Activated CD8-positive, alpha-beta memory T cell treated with anti-CD3 and anti-CD28 coated beads, Interleukin-2, amount 10 ng/mL, durations not matched to agents 7 days and 5 days (primary cell): ENCODE measurements at regions not wholly inside any gene's neighbourhood (a gene's known extent, or its start where the extent isn't known, plus 50 kb on each side); places are given as distances from the start of the nearest gene placed in this dataset.
A peak's percentile ranks its signal among the peaks of the same experiment; 100 is the strongest.
"Not testable (repeated sequence)": the region's sequence is repeated elsewhere in the genome, so short reads cannot be mapped to it uniquely, and the experiment has no call there.

Experiments used
- ATAC-seq: fragments of 150-1000 bp; cut with Tn5 transposase; one replicate; pipeline ENCODE4 v1.10.0; 2021; ENCODE audit warnings: moderate library complexity
- CTCF ChIA-PET: fragments of 350-600 bp; sonication (Branson Sonifier 250); formaldehyde crosslinking; loops from one replicate; lab custom pipeline; 2021; ENCODE audit warnings: antibody characterized with exemption; lab: Charles Lee
- DNase-seq: peaks from one replicate; pipeline ENCODE4 v3.0.0-alpha.2; 2020
- H3K27ac Mint-ChIP-seq: one replicate; pipeline ENCODE4 v1.8.0; 2021; ENCODE audit warnings: mild to moderate bottlenecking, mixed read lengths
- H3K27me3 Mint-ChIP-seq: one replicate; pipeline ENCODE4 v1.8.0; 2021; ENCODE audit warnings: mixed read lengths
- H3K36me3 Mint-ChIP-seq: one replicate; pipeline ENCODE4 v1.8.0; 2021; ENCODE audit warnings: mild to moderate bottlenecking, mixed read lengths
- H3K4me1 Mint-ChIP-seq: one replicate; pipeline ENCODE4 v1.8.0; 2021; ENCODE audit warnings: mixed read lengths
- H3K4me3 Mint-ChIP-seq: one replicate; pipeline ENCODE4 v1.8.0; 2021; ENCODE audit warnings: mild to moderate bottlenecking, moderate library complexity, mixed read lengths
- H3K9me3 Mint-ChIP-seq: one replicate; pipeline ENCODE4 v1.8.0; 2022; ENCODE audit warnings: low read depth, mixed read lengths

GRCh38 chr15:99451484-99451883 is 114.3 kb upstream of the MEF2A start:
- Mint-ChIP-seq H3K36me3 (no peaks in the 10 kb centered on the region), H3K27ac (no peak overlapping the region), H3K4me1 (peaks cover 34% of the 10 kb centered on the region), H3K4me3 (no peak overlapping the region), H3K27me3 (peaks cover 20% of the 10 kb centered on the region), H3K9me3 (no peaks in the 10 kb centered on the region)
- CTCF ChIA-PET = no interaction called here
- no peak for ATAC-seq
- DNase-seq = peak; percentile 36

- Mint-ChIP-seq H3K4me1 (peaks cover 34% of the 10 kb centered on the region), H3K36me3 (no peaks in the 10 kb centered on the region), H3K4me3 (no peak overlapping the region), H3K27me3 (peaks cover 19% of the 10 kb centered on the region), H3K9me3 (no peaks in the 10 kb centered on the region), H3K27ac (no peak overlapping the region)
- no peak for ATAC-seq
- CTCF ChIA-PET = no interaction called here
- no peak for DNase-seq
These were observed 113.8 kb upstream of the MEF2A start for GRCh38 chr15:99452010-99452409.

- no peak overlapping the region for H3K27ac Mint-ChIP-seq
- DNase-seq (peak; percentile 65), ATAC-seq (peak; percentile 21)
- H3K9me3 Mint-ChIP-seq = no peaks in the 10 kb centered on the region
- H3K4me1 Mint-ChIP-seq = peaks cover 34% of the 10 kb centered on the region
- H3K4me3 Mint-ChIP-seq = no peak overlapping the region
- CTCF ChIA-PET = interaction anchor here (0.8 kb wide), 1 partner anchor 180 kb away, joined by 3 read pairs; no protein-coding TSS in a partner anchor
- H3K27me3 Mint-ChIP-seq = peaks cover 26% of the 10 kb centered on the region
- H3K36me3 Mint-ChIP-seq = peaks cover 2% of the 10 kb centered on the region
These were observed 112.8 kb upstream of the MEF2A start for GRCh38 chr15:99452728-99453636.

GRCh38 chr15:99453637-99454030 is 112.2 kb upstream of the MEF2A start:
- Mint-ChIP-seq H3K27ac (no peak overlapping the region), H3K4me1 (peaks cover 36% of the 10 kb centered on the region), H3K4me3 (no peak overlapping the region), H3K9me3 (no peaks in the 10 kb centered on the region), H3K36me3 (peaks cover 4% of the 10 kb centered on the region), H3K27me3 (peaks cover 25% of the 10 kb centered on the region)
- CTCF ChIA-PET = no interaction called here
- peak; percentile 23 for DNase-seq
- no peak for ATAC-seq

- H3K27ac Mint-ChIP-seq = no peak overlapping the region
- peaks cover 36% of the 10 kb centered on the region for H3K4me1 Mint-ChIP-seq
- ATAC-seq (no peak), DNase-seq (no peak)
- H3K9me3 Mint-ChIP-seq = no peaks in the 10 kb centered on the region
- H3K27me3 Mint-ChIP-seq = peaks cover 25% of the 10 kb centered on the region
- H3K36me3 Mint-ChIP-seq = peaks cover 4% of the 10 kb centered on the region
- CTCF ChIA-PET = no interaction called here
- no peak overlapping the region for H3K4me3 Mint-ChIP-seq
These were observed 111.5 kb upstream of the MEF2A start for GRCh38 chr15:99454107-99454809.

GRCh38 chr15:99454941-99455788 is 110.6 kb upstream of the MEF2A start:
- ATAC-seq (no peak), DNase-seq (peak; percentile 29)
- H3K27ac Mint-ChIP-seq = no peak overlapping the region
- no peaks in the 10 kb centered on the region for H3K9me3 Mint-ChIP-seq
- H3K4me1 Mint-ChIP-seq = peaks cover 31% of the 10 kb centered on the region
- H3K4me3 Mint-ChIP-seq = no peak overlapping the region
- H3K36me3 Mint-ChIP-seq = peaks cover 4% of the 10 kb centered on the region
- peaks cover 21% of the 10 kb centered on the region for H3K27me3 Mint-ChIP-seq
- CTCF ChIA-PET = no interaction called here

- no peak overlapping the region for H3K27ac Mint-ChIP-seq
- DNase-seq = no peak
- no peak overlapping the region for H3K4me3 Mint-ChIP-seq
- ATAC-seq = no peak
- H3K4me1 Mint-ChIP-seq = peaks cover 25% of the 10 kb centered on the region
- H3K9me3 Mint-ChIP-seq = no peaks in the 10 kb centered on the region
- H3K27me3 Mint-ChIP-seq = peaks cover 17% of the 10 kb centered on the region
- CTCF ChIA-PET = no interaction called here
- H3K36me3 Mint-ChIP-seq = peaks cover 4% of the 10 kb centered on the region
These were observed 110.0 kb upstream of the MEF2A start for GRCh38 chr15:99455789-99456160.

GRCh38 chr15:99464137-99464536 is 101.6 kb upstream of the MEF2A start:
- no peaks in the 10 kb centered on the region for H3K4me1 Mint-ChIP-seq
- DNase-seq = no peak
- H3K9me3 Mint-ChIP-seq = peaks cover 9% of the 10 kb centered on the region
- H3K36me3 Mint-ChIP-seq = peaks cover 7% of the 10 kb centered on the region
- no peak for ATAC-seq
- peaks cover 34% of the 10 kb centered on the region for H3K27me3 Mint-ChIP-seq
- CTCF ChIA-PET = interaction anchor here (1.1 kb wide), 1 partner anchor 19 kb away, joined by 3 read pairs; no protein-coding TSS in a partner anchor
- H3K4me3 Mint-ChIP-seq = no peak overlapping the region
- H3K27ac Mint-ChIP-seq = no peak overlapping the region

GRCh38 chr15:99466701-99467337 is 99.0 kb upstream of the MEF2A start:
- DNase-seq = no peak
- peaks cover 9% of the 10 kb centered on the region for H3K9me3 Mint-ChIP-seq
- no peak overlapping the region for H3K27ac Mint-ChIP-seq
- no peaks in the 10 kb centered on the region for H3K4me1 Mint-ChIP-seq
- no peak overlapping the region for H3K4me3 Mint-ChIP-seq
- peaks cover 41% of the 10 kb centered on the region for H3K27me3 Mint-ChIP-seq
- ATAC-seq = no peak
- H3K36me3 Mint-ChIP-seq = peaks cover 6% of the 10 kb centered on the region
- CTCF ChIA-PET = no interaction called here

- peaks cover 9% of the 10 kb centered on the region for H3K9me3 Mint-ChIP-seq
- no peak for DNase-seq
- H3K27ac Mint-ChIP-seq = no peak overlapping the region
- no peak overlapping the region for H3K4me3 Mint-ChIP-seq
- peaks cover 6% of the 10 kb centered on the region for H3K36me3 Mint-ChIP-seq
- CTCF ChIA-PET = no interaction called here
- H3K27me3 Mint-ChIP-seq = peaks cover 38% of the 10 kb centered on the region
- no peaks in the 10 kb centered on the region for H3K4me1 Mint-ChIP-seq
- ATAC-seq = no peak
These were observed 98.5 kb upstream of the MEF2A start for GRCh38 chr15:99467338-99467720.

GRCh38 chr15:99467853-99468464 is 97.8 kb upstream of the MEF2A start:
- H3K36me3 Mint-ChIP-seq = peaks cover 3% of the 10 kb centered on the region
- no peak for ATAC-seq
- no peak overlapping the region for H3K27ac Mint-ChIP-seq
- CTCF ChIA-PET = no interaction called here
- H3K9me3 Mint-ChIP-seq = peaks cover 9% of the 10 kb centered on the region
- H3K4me1 Mint-ChIP-seq = no peaks in the 10 kb centered on the region
- H3K4me3 Mint-ChIP-seq = no peak overlapping the region
- no peak for DNase-seq
- H3K27me3 Mint-ChIP-seq = peaks cover 35% of the 10 kb centered on the region

GRCh38 chr15:99470204-99470603 is 95.6 kb upstream of the MEF2A start:
- not testable (repeated sequence) for H3K27ac Mint-ChIP-seq

More at GRCh38 chr15:99470204-99470603, 95.6 kb upstream of the MEF2A start:
- DNase-seq, H3K9me3 Mint-ChIP-seq, H3K4me3 Mint-ChIP-seq, H3K4me1 Mint-ChIP-seq, H3K36me3 Mint-ChIP-seq, ATAC-seq, CTCF ChIA-PET: not testable (repeated sequence)
- peaks cover 24% of the 10 kb centered on the region for H3K27me3 Mint-ChIP-seq
